Activated CD4-positive, alpha-beta T cell treated with anti-CD3 and anti-CD28 coated beads for 1 hour (primary cell): ENCODE measurements at regions not wholly inside any gene's neighbourhood (a gene's known extent, or its start where the extent isn't known, plus 50 kb on each side); places are given as distances from the start of the nearest gene placed in this dataset.

Source experiments
- DNase-seq: peaks from one replicate; pipeline ENCODE4 v3.0.0-alpha.2; 2020

GRCh38 chr2:237171396-237171795 lies 85.7 kb downstream of the COPS8 start:
- DNase-seq, result no peak

- no peak for DNase-seq
Measured at GRCh38 chr2:237171881-237172280, 86.2 kb downstream of the COPS8 start.

GRCh38 chr2:237177052-237177451 lies 91.4 kb downstream of the COPS8 start:
- no peak for DNase-seq

GRCh38 chr2:237177986-237178385 lies 92.3 kb downstream of the COPS8 start:
- no peak for DNase-seq

- DNase-seq, result no peak
Measured at GRCh38 chr2:237178396-237178795, 92.7 kb downstream of the COPS8 start.

- no peak for DNase-seq
Measured at GRCh38 chr2:237179161-237179560, 93.5 kb downstream of the COPS8 start.

- no peak for DNase-seq
Measured at GRCh38 chr2:237180187-237180586, 94.5 kb downstream of the COPS8 start.

- DNase-seq, result no peak
Measured at GRCh38 chr2:237180987-237181386, 95.3 kb downstream of the COPS8 start.

- DNase-seq, result no peak
Measured at GRCh38 chr2:237181844-237182243, 96.2 kb downstream of the COPS8 start.

- DNase-seq, result no peak
Measured at GRCh38 chr2:237182422-237183123, 96.9 kb downstream of the COPS8 start.

- no peak for DNase-seq
Measured at GRCh38 chr2:237184192-237184918, 98.7 kb downstream of the COPS8 start.

- no peak for DNase-seq
Measured at GRCh38 chr2:237184919-237185552, 99.3 kb downstream of the COPS8 start.

GRCh38 chr2:237185553-237185925 lies 99.8 kb downstream of the COPS8 start:
- no peak for DNase-seq

- DNase-seq, result no peak
Measured at GRCh38 chr2:237189799-237190198, 104.1 kb downstream of the COPS8 start.

GRCh38 chr2:237190966-237191713 lies 105.5 kb downstream of the COPS8 start:
- DNase-seq, result no peak

- DNase-seq, result no peak
Measured at GRCh38 chr2:237191714-237192081, 106.0 kb downstream of the COPS8 start.

- no peak for DNase-seq
Measured at GRCh38 chr2:237192881-237193280, 107.2 kb downstream of the COPS8 start.

- no peak for DNase-seq
Measured at GRCh38 chr2:237193436-237193835, 107.7 kb downstream of the COPS8 start.

GRCh38 chr2:237194081-237194480 lies 108.4 kb downstream of the COPS8 start:
- DNase-seq, result no peak

- DNase-seq, result no peak
Measured at GRCh38 chr2:237194906-237195305, 109.2 kb downstream of the COPS8 start.

GRCh38 chr2:237195396-237196120 lies 109.9 kb downstream of the COPS8 start:
- DNase-seq, result no peak

- DNase-seq, result no peak
Measured at GRCh38 chr2:237196409-237196808, 110.7 kb downstream of the COPS8 start.
